OCI-LY7 (cell line): ENCODE measurements at regions not wholly inside any gene's neighbourhood (a gene's known extent, or its start where the extent isn't known, plus 50 kb on each side); places are given as distances from the start of the nearest gene placed in this dataset.

Experiments used
- BruUV-seq: library from RNA; stranded (reverse); fragments of 400-500 nt; replicated peaks from 2 replicates; lab custom pipeline; 2021; lab: Mats Ljungman, UMichigan
- CTCF ChIA-PET: fragments of 300-600 bp; sonication (Branson Sonifier 250); formaldehyde crosslinking; loops from one replicate; lab custom pipeline; 2022; ENCODE audit warnings: antibody characterized with exemption; ENCODE audit not compliant: unreplicated experiment; lab: Charles Lee
- POLR2A ChIA-PET: fragments of 300-600 bp; sonication (Branson Sonifier 250); formaldehyde crosslinking; loops from one replicate; lab custom pipeline; 2022; ENCODE audit warnings: antibody characterized with exemption; lab: Charles Lee
- DNase-seq: peaks from one replicate; pipeline ENCODE4 v3.0.0-alpha.2; 2015; ENCODE audit warnings: low spot score
- H2AFZ ChIP-seq: fragments of 200-600 bp; sonication (generic), shearing (Covaris generic); 2 replicates; pipeline ENCODE4 v1.6.1; 2014; ENCODE audit warnings: mild to moderate bottlenecking, antibody characterized with exemption, low read length, moderate library complexity
- H3K27ac ChIP-seq: fragments of 200-600 bp; sonication (generic); 2 replicates; pipeline ENCODE4 v1.5.1; 2014; ENCODE audit warnings: mixed run types, low read depth, mild to moderate bottlenecking, moderate library complexity, low read length, inconsistent platforms; ENCODE audit not compliant: poor library complexity, severe bottlenecking
- H3K36me3 ChIP-seq: fragments of 200-600 bp; sonication (generic); 2 replicates; pipeline ENCODE4 v1.6.1; 2014; ENCODE audit warnings: mild to moderate bottlenecking, antibody characterized with exemption, low read length, moderate library complexity, mixed read lengths; ENCODE audit not compliant: insufficient read depth
- H3K4me1 ChIP-seq: fragments of 200-600 bp; sonication (generic); 2 replicates; pipeline ENCODE4 v1.5.1; 2014; ENCODE audit warnings: mild to moderate bottlenecking, low read length; ENCODE audit not compliant: insufficient read depth, poor library complexity, severe bottlenecking
- H3K4me2 ChIP-seq: fragments of 200-600 bp; sonication (generic); 2 replicates; pipeline ENCODE4 v1.6.1; 2014; ENCODE audit warnings: mild to moderate bottlenecking, low read length
- H3K4me3 ChIP-seq: fragments of 200-600 bp; sonication (generic); 2 replicates; pipeline ENCODE4 v1.5.1; 2014; ENCODE audit warnings: mild to moderate bottlenecking, low read depth, low read length; ENCODE audit not compliant: poor library complexity, severe bottlenecking
- H3K79me2 ChIP-seq: fragments of 200-600 bp; sonication (generic); 2 replicates; pipeline ENCODE4 v1.6.1; 2016; ENCODE audit warnings: low read depth, mild to moderate bottlenecking, low read length, moderate library complexity, mixed read lengths; ENCODE audit not compliant: insufficient read depth
- H3K9me2 ChIP-seq: fragments of 200-600 bp; sonication (generic); 2 replicates; pipeline ENCODE4 v1.6.1; 2016; ENCODE audit warnings: mild to moderate bottlenecking, low read length, mixed read lengths; ENCODE audit not compliant: insufficient read depth
- H3K9me3 ChIP-seq: fragments of 200-600 bp; sonication (generic); 2 replicates; pipeline ENCODE4 v1.6.1; 2014; ENCODE audit warnings: mild to moderate bottlenecking, mixed run types, low read length, mixed read lengths
- H4K20me1 ChIP-seq: fragments of 200-600 bp; sonication (generic); 2 replicates; pipeline ENCODE4 v1.6.1; 2014; ENCODE audit warnings: mild to moderate bottlenecking, antibody characterized with exemption, low read length, moderate library complexity, mixed read lengths; ENCODE audit not compliant: insufficient read depth
- EZH2phosphoT487 ChIP-seq: fragments of 200-600 bp; sonication (generic); IDR thresholded peaks from 2 replicates; pipeline ENCODE4 v1.6.1; 2018; ENCODE audit warnings: low read depth, borderline replicate concordance, mild to moderate bottlenecking, mixed run types, antibody characterized with exemption, low read length, moderate library complexity, mixed read lengths
- intact Hi-C: fragments of 100-400 bp; cut with micrococcal nuclease; formaldehyde crosslinking; loops from one replicate; pipeline ENCODE4 v1.10.0; 2022; ENCODE audit not compliant: unreplicated experiment
- TF ChIP-seq, protein P1 (sequence below): fragments of 200-600 bp; sonication (generic); conservative IDR thresholded peaks from 2 replicates; pipeline ENCODE4 v1.5.1; 2014; ENCODE audit warnings: mild to moderate bottlenecking, antibody characterized with exemption, low read length, moderate library complexity, mixed read lengths

DNA sequence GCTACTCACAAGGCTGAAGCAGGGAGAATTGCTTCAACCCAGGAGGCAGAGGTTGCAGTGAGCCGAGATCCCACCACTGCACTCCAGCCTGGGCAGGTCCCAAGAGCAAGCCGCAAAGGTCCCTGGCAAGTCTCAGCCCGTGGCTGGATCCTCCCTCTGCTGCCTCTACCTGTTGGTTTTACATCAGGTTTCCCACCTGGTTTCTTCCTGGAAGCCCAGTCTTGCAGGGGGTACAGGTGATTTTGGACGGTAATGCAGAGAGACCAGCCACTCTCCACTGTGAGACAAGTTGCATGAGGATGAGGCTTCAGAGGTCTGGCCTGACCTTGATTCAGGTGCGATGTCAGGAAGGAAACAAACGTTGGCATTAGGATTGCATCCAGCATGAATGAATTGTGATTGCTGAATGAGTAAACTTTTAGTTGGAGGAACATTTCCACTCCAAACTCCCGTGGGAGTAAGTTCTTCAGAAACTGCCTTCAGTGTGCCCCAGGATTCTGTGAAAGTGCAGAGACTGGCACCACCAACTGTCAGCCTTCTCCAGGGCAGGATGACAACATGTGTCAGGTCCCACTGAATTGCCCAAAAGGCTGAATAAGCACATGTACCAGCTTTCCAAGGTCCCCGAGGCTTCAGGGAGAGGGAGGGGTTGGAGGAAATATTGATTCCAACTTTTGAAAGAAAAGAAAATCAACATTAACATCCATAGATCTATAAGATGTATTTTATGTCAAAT is 189.4 kb downstream of the TJP1 start:
- H3K4me3 ChIP-seq = no peak overlapping the region
- H3K79me2 ChIP-seq = no peaks in the 10 kb centered on the region
- H3K36me3 ChIP-seq = no peaks in the 10 kb centered on the region
- no peak overlapping the region for H3K4me2 ChIP-seq
- no peaks in the 10 kb centered on the region for H3K4me1 ChIP-seq
- CTCF ChIA-PET = no interaction called here
- intact Hi-C loops = no loop called here
- no peak overlapping the region for H2AFZ ChIP-seq
- H3K9me3 ChIP-seq = no peaks in the 10 kb centered on the region
- H3K9me2 ChIP-seq = no peaks in the 10 kb centered on the region
- no peaks in the 10 kb centered on the region for H4K20me1 ChIP-seq
- no peak overlapping the region for H3K27ac ChIP-seq
- TF ChIP-seq, protein P1, sequence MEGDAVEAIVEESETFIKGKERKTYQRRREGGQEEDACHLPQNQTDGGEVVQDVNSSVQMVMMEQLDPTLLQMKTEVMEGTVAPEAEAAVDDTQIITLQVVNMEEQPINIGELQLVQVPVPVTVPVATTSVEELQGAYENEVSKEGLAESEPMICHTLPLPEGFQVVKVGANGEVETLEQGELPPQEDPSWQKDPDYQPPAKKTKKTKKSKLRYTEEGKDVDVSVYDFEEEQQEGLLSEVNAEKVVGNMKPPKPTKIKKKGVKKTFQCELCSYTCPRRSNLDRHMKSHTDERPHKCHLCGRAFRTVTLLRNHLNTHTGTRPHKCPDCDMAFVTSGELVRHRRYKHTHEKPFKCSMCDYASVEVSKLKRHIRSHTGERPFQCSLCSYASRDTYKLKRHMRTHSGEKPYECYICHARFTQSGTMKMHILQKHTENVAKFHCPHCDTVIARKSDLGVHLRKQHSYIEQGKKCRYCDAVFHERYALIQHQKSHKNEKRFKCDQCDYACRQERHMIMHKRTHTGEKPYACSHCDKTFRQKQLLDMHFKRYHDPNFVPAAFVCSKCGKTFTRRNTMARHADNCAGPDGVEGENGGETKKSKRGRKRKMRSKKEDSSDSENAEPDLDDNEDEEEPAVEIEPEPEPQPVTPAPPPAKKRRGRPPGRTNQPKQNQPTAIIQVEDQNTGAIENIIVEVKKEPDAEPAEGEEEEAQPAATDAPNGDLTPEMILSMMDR = no peak
- TF ChIP-seq EZH2phosphoT487 = no peak
- DNase-seq = no peak
- POLR2A ChIA-PET = interaction anchor here (0.7 kb wide), 1 partner anchor 1446 kb away, joined by 4 read pairs; no protein-coding TSS in a partner anchor
- no TSS peak for BruUV-seq

DNA sequence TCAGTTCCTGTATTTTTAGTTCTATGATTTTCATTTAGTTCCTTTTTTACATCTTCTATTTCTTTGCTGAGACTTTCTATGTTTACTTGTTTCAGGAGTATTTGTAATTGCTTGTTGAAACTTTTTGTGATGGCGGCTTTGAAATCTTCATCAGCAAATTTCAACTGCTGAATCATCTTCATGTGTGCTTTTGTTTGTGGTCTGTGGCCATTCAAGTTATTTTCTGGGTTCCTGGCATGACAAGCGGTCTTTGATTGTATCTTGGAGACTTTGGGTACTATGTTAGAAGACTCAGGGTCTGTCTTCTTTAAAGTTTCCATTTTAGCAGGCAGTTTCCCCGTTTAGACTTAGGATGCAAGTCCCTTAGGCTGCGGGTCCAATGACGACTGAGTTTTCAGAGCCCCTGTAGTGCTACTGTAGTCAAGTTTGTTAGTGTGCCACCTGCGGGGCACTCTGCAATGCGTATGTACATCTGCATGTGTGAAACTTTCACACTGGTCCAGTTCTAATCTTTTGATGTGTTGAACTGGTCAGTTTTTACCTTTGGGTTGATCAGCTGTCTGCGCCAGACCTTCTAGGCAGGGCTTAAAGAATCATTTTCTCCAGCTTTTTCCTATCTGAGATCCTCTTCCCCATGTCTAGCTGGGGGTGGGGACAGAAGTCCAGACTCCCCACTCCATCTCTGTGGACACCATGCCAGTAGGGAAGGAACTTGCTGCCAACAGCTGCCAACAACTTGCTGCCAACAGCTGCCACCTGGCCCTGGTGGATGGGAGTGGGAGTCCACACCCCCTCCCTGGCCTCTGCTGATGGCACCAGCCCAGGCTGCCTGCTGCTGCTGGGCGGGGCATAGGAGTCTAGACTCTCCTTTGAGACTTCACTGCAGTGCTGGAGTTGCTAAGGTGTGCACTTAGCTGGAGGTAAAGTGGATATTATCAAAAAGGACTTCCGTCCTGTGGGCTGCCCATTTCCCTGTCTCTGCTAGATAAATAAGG is 190.9 kb downstream of the TJP1 start:
- Histone ChIP-seq H3K36me3 (no peaks in the 10 kb centered on the region), H3K79me2 (no peaks in the 10 kb centered on the region), H3K9me3 (no peaks in the 10 kb centered on the region), H3K4me2 (no peak overlapping the region), H3K4me1 (no peaks in the 10 kb centered on the region), H3K27ac (no peak overlapping the region), H3K9me2 (no peaks in the 10 kb centered on the region), H3K4me3 (no peak overlapping the region), H4K20me1 (no peaks in the 10 kb centered on the region), H2AFZ (no peak overlapping the region)
- no peak for DNase-seq
- ChIA-PET CTCF (no interaction called here), POLR2A (no interaction called here)
- no TSS peak for BruUV-seq
- TF ChIP-seq, protein P1 = no peak
- intact Hi-C loops = no loop called here

DNA sequence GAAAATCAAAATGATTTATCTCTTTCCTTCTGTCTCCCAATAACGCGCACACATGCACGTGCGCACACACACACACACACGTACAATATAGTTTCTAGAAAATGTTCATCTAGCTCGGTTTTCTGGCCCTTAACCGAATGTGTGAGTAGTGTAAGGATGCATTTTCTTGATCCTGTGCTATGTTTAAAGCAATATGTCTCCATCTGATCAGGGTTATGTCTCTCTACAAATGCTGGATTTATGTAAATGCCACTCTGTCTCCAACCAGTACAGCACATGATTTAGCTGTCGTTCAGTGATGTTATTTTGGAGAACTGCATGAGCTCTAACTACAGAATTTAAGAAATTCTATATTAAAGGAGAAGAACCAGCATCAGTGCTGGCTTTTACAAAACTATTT is 198.0 kb downstream of the TJP1 start:
- CTCF ChIA-PET = no interaction called here
- no peak overlapping the region for H3K27ac ChIP-seq
- no peaks in the 10 kb centered on the region for H4K20me1 ChIP-seq
- H3K4me2 ChIP-seq = no peak overlapping the region
- H2AFZ ChIP-seq = no peak overlapping the region
- H3K9me2 ChIP-seq = no peaks in the 10 kb centered on the region
- H3K9me3 ChIP-seq = no peaks in the 10 kb centered on the region
- no peaks in the 10 kb centered on the region for H3K36me3 ChIP-seq
- no peaks in the 10 kb centered on the region for H3K79me2 ChIP-seq
- POLR2A ChIA-PET = no interaction called here
- no peak for TF ChIP-seq EZH2phosphoT487
- TF ChIP-seq, protein P1 = no peak
- no TSS peak for BruUV-seq
- no peak overlapping the region for H3K4me3 ChIP-seq
- H3K4me1 ChIP-seq = no peaks in the 10 kb centered on the region
- intact Hi-C loops = no loop called here
- no peak for DNase-seq
